ENCODE measurements at regions not wholly inside any gene's neighbourhood (a gene's known extent, or its start where the extent isn't known, plus 50 kb on each side); places are given as distances from the start of the nearest gene placed in this dataset.

DNA sequence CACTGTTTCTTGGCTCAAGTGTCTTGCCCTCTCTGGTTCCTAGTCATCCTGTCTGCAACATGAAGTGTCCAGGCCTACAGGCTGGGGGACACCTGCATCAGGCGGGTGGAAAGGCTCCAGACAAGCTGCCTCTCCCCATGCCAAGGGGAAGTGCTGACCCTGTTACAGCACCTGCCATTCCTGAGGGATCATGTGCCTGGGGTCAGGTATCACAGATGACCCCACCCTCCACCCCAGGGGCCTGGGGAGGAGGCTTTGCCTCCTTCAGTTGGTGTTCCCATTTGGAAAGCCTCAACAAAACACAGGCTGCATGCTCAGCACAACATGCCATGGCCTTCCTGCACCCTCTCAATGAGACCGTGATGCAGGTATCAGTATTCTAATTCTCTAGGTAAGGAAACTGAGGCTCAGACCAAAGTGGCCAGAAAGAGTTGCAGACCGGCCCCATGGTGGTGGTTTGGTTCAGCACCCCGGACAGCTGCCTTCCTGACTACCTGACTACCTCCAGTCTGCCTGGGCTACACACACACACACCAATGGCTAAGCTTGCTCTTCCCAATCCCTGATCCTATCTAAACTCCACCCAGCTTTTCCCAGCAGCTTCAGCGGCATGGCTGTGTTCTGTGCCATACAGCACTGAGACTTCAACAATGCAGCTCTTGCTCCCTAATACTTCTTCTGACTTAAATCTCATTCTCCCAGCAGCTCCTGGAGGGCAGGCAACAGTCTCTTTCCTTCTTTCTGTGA, 69.7 kb upstream of the LINGO1 start:
- no peaks in the 10 kb centered on the region for H3K4me1 ChIP-seq (ENCODE audit: insufficient read depth, low read length)
- no peak overlapping the region for H3K9ac ChIP-seq (ENCODE audit: low read depth, low read length)
- no peaks in the 10 kb centered on the region for H3K36me3 ChIP-seq (ENCODE audit: insufficient read depth, low read length)
- H3K9me3 ChIP-seq (ENCODE audit: control insufficient read depth, insufficient read depth, low read length) = no peaks in the 10 kb centered on the region

DNA sequence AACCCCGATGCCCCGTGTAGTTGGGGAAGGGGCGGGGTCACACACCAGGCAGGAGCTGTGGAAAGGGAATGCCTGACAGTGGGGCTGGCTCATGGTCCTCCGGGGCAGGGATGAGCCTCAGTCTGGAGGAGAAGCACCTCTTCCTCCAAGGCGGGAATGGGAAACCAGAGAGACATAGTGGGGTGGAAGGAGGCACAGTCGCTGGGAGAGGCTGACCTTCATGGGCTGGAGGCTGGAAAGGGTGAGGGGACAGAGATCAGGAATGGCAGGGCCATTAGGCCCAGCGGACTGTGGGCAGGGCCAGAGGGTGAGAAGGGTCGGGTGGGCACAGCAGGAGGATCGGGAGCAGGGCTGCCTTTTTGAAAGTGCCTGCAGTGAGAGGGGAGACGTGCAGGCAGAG, 65.8 kb upstream of the LINGO1 start:
- Histone ChIP-seq H3K9ac (ENCODE audit: low read depth, low read length) (no peak overlapping the region), H3K9me3 (ENCODE audit: control insufficient read depth, insufficient read depth, low read length) (no peaks in the 10 kb centered on the region)

DNA sequence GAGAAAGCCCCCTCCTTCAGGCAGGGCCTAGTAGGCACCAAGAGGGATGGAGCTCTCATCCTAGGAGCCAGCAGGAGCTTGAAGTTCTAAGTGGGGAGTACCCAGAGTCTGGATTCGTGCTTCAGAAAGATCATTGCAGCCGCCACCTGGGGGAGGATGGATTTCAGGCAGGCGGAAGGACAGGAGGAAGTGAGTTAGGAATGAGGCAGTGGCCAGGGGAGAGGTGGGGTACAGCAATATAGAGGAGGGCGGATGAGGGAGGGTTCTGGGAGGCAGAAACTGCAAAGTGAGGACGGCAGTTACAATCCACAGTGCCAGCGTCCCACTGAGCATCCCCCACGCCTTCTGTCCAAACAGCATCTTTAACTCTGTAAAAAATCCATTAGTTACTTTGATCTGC, 65.2 kb upstream of the LINGO1 start:
- Histone ChIP-seq H3K36me3 (ENCODE audit: insufficient read depth, low read length) (no peaks in the 10 kb centered on the region), H3K9me3 (ENCODE audit: control insufficient read depth, insufficient read depth, low read length) (no peaks in the 10 kb centered on the region), H3K9ac (ENCODE audit: low read depth, low read length) (no peak overlapping the region), H3K4me1 (ENCODE audit: insufficient read depth, low read length) (no peaks in the 10 kb centered on the region)

More for the DNA sequence above, 65.8 kb upstream of the LINGO1 start:
- Histone ChIP-seq H3K36me3 (ENCODE audit: insufficient read depth, low read length) (no peaks in the 10 kb centered on the region), H3K4me1 (ENCODE audit: insufficient read depth, low read length) (no peaks in the 10 kb centered on the region)

DNA sequence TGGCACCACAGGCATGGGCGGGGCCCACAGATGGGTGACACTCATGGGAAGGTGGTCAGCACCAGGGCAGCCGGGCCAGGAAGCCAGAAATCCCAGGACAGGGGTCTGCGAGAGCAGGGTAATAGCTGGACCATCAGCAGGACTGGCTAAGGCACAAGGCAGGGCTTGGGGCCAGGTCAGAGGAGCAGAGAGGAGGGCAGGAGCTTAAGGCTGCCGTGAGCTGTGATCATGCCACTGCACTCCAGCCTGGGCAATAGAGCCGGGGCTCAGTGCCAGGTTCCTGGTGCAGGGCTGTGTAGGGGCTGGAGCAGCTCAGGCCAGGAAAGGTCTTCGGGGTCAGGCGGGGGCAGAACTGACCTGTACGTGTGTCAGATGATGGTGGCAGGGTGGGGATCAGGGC, 64.2 kb upstream of the LINGO1 start:
- H3K9ac ChIP-seq (ENCODE audit: low read depth, low read length) = no peak overlapping the region
- no peaks in the 10 kb centered on the region for H3K4me1 ChIP-seq (ENCODE audit: insufficient read depth, low read length)

DNA sequence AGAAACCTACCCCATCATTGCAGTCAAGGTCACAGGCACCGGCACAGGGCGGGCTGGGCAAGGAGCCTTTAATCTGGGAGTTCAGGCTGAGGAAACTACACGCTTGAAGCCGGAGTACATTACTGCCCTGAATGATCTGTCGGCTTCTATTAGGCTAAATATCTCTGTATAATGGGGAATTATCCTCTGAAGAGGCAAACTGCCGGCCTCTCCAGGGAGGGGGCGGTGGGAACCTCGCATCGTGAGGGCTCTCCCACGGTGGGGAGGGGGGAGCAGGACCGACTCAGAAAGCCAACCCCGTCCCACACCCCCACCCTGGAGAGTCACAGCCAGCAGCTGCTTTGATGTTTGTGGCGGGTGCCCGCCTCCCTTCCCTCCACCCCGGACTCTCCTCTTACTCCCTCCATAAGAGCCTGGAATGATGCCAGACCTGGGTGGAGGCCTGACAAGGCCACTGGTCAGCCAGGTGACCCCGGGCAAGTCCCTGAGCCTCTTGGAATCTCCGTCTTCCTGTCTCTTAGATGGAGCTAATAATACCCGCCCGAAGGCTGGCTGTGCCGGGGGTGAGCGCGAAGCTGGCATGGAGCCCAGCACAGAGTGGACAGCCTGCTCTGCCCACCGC, 63.4 kb upstream of the LINGO1 start:
- Histone ChIP-seq H3K9me3 (ENCODE audit: control insufficient read depth, insufficient read depth, low read length) (no peaks in the 10 kb centered on the region), H3K36me3 (ENCODE audit: insufficient read depth, low read length) (no peaks in the 10 kb centered on the region), H3K4me1 (ENCODE audit: insufficient read depth, low read length) (no peaks in the 10 kb centered on the region), H3K9ac (ENCODE audit: low read depth, low read length) (no peak overlapping the region)

More for the DNA sequence above, 64.2 kb upstream of the LINGO1 start:
- Histone ChIP-seq H3K36me3 (ENCODE audit: insufficient read depth, low read length) (no peaks in the 10 kb centered on the region), H3K9me3 (ENCODE audit: control insufficient read depth, insufficient read depth, low read length) (no peaks in the 10 kb centered on the region)

DNA sequence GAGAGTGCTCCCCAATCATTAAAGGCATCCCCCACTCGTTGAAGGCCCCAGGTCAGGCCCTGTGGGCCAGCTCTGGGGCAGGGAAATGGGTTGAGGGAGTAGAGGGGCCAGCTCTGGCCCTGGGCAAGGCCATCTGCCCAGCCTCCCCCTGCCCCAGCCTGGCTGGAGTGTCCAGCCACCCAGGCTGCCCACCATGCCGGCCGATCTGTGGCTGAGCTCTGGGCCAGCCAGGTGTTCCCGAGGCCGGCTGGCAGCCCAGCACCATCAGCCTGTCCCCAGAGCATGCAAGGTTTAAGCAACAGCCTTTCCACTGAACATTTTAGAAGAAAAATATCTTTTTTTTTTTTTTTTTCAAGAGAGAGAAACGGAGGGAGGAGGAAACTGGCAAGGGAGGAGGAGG, 62.8 kb upstream of the LINGO1 start:
- H3K9ac ChIP-seq (ENCODE audit: low read depth, low read length) = no peak overlapping the region

DNA sequence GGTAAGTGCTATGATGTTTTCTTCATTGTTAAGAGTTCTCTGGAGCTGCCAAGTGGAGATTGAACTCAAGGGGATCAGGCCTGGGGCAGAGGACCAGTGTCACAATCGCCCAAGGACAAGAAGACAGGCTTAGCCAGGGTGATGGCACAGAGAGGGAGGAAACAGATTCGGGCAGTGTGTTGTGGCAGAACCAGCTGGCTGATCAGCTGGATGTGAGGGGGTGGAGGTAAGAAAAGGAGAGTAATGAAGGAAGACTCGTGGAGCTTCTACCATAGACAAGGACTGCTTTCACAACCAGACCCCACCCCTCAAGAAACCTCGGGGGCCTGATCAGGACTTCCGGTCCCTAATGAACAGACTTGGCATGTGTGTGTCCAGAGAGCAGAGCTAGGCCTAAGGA, 60.9 kb upstream of the LINGO1 start:
- H3K9ac ChIP-seq (ENCODE audit: low read depth, low read length) = no peak overlapping the region
- no peaks in the 10 kb centered on the region for H3K36me3 ChIP-seq (ENCODE audit: insufficient read depth, low read length)
- no peaks in the 10 kb centered on the region for H3K4me1 ChIP-seq (ENCODE audit: insufficient read depth, low read length)
- no peaks in the 10 kb centered on the region for H3K9me3 ChIP-seq (ENCODE audit: control insufficient read depth, insufficient read depth, low read length)

More for the DNA sequence above, 62.8 kb upstream of the LINGO1 start:
- no peaks in the 10 kb centered on the region for H3K9me3 ChIP-seq (ENCODE audit: control insufficient read depth, insufficient read depth, low read length)
- H3K4me1 ChIP-seq (ENCODE audit: insufficient read depth, low read length) = no peaks in the 10 kb centered on the region
- H3K36me3 ChIP-seq (ENCODE audit: insufficient read depth, low read length) = no peaks in the 10 kb centered on the region

DNA sequence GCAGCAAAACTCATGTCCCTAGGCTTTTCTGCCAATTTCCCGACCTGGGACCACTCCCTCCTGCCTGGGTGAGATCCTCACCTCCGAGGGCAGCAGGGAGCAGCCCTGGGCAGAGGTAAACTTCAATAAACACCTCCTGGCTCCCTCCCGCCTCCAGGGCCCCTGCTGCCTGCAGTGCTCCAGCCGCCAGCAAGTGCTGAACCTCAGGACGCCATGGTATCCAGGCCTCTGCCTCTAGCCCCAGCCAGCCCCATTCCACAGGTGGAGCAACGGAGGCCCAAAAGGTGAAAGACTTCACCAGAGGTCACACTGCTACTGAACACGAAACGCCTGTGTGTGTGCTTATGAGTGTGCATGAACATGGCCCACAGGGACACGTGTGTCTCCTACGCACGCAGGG, 59.9 kb upstream of the LINGO1 start:
- H3K9ac ChIP-seq (ENCODE audit: low read depth, low read length) = no peak overlapping the region
- no peaks in the 10 kb centered on the region for H3K9me3 ChIP-seq (ENCODE audit: control insufficient read depth, insufficient read depth, low read length)
- H3K4me1 ChIP-seq (ENCODE audit: insufficient read depth, low read length) = no peaks in the 10 kb centered on the region
- H3K36me3 ChIP-seq (ENCODE audit: insufficient read depth, low read length) = no peaks in the 10 kb centered on the region

DNA sequence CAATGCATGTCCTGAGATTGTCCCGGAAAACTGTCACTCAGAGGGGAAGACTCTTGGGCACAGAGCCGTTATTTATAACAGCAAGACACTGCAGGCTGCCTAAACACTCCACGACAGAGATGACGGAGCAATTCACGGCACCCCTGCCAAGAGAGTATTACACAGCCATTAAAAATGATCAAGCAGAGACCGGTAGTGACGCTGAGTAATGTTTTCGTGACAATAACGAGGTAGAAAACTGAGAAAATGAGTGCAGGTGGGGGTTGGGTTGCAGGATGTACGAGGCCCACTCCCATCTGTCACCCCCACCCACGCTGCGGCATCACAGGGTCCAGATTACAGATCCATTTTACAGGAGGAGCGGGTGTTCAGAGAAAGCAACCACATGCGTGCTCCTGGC, 58.9 kb upstream of the LINGO1 start:
- H3K36me3 ChIP-seq (ENCODE audit: insufficient read depth, low read length) = no peaks in the 10 kb centered on the region
- no peaks in the 10 kb centered on the region for H3K4me1 ChIP-seq (ENCODE audit: insufficient read depth, low read length)
- no peaks in the 10 kb centered on the region for H3K9me3 ChIP-seq (ENCODE audit: control insufficient read depth, insufficient read depth, low read length)
- H3K9ac ChIP-seq (ENCODE audit: low read depth, low read length) = no peak overlapping the region

DNA sequence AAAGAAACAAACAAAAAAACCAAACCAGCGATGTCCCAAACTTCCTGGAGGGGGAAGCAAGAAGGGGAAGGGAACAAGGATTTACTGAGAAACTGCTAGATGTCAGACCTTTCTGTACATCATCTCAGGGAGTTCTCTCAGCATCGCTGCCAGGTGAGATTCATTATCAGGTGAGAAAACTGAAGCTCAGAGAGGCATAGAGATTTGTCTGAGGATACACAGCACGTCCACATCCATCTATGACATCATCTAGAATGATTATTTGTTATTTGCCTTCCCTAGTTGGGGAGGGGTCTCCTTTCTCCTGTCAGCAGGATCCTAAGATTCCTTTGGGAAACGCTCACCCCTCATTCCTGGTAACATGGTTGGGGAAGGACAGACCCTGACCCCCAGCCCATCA, 57.1 kb upstream of the LINGO1 start:
- no peaks in the 10 kb centered on the region for H3K4me1 ChIP-seq (ENCODE audit: insufficient read depth, low read length)
- H3K36me3 ChIP-seq (ENCODE audit: insufficient read depth, low read length) = no peaks in the 10 kb centered on the region
- H3K9me3 ChIP-seq (ENCODE audit: control insufficient read depth, insufficient read depth, low read length) = no peaks in the 10 kb centered on the region
- no peak overlapping the region for H3K9ac ChIP-seq (ENCODE audit: low read depth, low read length)

DNA sequence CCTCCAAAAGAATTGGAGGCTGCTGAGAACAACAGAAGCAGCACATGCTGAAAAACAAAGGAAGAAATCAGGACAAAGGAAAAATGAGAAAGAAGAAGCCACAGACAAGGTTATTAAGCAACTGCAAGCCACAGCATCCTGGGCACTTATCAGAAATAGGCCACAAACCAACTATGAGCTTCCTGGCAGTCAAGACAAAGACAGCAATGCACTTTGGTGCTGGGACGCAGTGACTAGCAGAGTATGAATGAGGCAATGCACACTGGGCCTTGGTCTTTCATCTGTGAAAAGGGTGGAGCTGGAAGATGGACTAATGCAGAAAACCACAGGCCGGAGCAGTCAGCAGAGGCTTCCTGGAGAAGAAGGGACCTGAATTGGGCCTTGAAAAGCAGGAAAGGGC, 56.0 kb upstream of the LINGO1 start:
- H3K36me3 ChIP-seq (ENCODE audit: insufficient read depth, low read length) = no peaks in the 10 kb centered on the region
- no peak overlapping the region for H3K9ac ChIP-seq (ENCODE audit: low read depth, low read length)
- H3K4me1 ChIP-seq (ENCODE audit: insufficient read depth, low read length) = no peaks in the 10 kb centered on the region
- no peaks in the 10 kb centered on the region for H3K9me3 ChIP-seq (ENCODE audit: control insufficient read depth, insufficient read depth, low read length)

DNA sequence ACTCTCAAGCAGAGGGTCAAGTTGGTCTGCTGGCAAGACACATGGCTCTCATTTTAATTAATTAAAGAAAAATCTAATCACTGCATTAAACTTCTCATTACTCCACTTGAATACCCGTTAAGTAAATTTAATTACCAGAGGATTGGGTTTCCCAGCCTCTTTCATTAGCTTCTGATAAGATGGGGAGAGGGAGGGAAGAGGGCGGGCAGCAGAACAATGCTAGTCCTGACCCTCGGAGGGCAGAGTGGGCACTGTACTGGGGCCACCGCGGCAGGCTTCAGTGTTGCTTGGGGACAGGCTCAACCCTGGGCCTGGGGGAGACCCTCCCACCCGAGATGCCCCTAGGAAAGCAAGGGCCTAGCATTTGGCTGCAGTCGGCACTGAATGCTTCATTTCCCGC, 55.6 kb upstream of the LINGO1 start:
- H3K36me3 ChIP-seq (ENCODE audit: insufficient read depth, low read length) = no peaks in the 10 kb centered on the region
- no peaks in the 10 kb centered on the region for H3K4me1 ChIP-seq (ENCODE audit: insufficient read depth, low read length)
- H3K9me3 ChIP-seq (ENCODE audit: control insufficient read depth, insufficient read depth, low read length) = no peaks in the 10 kb centered on the region
- no peak overlapping the region for H3K9ac ChIP-seq (ENCODE audit: low read depth, low read length)

DNA sequence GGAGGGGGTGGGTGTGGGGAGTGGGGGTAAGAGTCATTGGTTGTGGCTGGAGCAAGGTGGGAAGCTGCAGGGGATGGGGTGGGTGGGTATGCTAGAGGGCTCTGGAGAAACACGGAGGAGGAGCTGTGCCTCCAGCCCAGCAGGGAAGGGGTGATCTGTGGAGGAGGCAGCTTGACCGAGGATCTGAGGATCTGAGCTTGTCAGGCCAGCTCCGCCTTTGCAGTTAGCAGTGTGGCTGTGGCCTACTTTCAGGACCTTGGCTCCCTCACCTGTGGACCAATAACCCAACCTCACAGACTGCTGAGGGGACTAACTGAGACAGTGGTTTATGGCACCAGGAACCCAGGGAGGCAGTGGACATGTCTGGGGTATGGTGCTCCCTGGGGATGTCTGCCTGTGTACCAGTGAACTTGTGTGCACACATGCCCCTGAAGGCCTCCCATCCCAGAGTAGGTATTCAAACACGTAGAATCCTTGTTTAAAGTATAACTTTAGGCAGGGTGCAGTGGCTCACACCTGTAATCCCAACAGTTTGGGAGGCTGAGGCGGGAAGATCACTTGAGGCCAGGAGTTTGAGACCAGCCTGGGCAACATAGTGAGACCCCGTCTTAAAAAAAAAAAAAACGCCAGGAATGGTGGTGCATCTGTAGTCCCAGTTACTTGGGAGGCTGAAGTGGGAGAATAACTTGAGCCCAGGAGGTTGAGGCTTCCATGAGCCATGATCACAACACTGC, 52.5 kb upstream of the LINGO1 start:
- Histone ChIP-seq H3K36me3 (ENCODE audit: insufficient read depth, low read length) (no peaks in the 10 kb centered on the region), H3K9ac (ENCODE audit: low read depth, low read length) (no peak overlapping the region), H3K4me1 (ENCODE audit: insufficient read depth, low read length) (no peaks in the 10 kb centered on the region), H3K9me3 (ENCODE audit: control insufficient read depth, insufficient read depth, low read length) (no peaks in the 10 kb centered on the region)

DNA sequence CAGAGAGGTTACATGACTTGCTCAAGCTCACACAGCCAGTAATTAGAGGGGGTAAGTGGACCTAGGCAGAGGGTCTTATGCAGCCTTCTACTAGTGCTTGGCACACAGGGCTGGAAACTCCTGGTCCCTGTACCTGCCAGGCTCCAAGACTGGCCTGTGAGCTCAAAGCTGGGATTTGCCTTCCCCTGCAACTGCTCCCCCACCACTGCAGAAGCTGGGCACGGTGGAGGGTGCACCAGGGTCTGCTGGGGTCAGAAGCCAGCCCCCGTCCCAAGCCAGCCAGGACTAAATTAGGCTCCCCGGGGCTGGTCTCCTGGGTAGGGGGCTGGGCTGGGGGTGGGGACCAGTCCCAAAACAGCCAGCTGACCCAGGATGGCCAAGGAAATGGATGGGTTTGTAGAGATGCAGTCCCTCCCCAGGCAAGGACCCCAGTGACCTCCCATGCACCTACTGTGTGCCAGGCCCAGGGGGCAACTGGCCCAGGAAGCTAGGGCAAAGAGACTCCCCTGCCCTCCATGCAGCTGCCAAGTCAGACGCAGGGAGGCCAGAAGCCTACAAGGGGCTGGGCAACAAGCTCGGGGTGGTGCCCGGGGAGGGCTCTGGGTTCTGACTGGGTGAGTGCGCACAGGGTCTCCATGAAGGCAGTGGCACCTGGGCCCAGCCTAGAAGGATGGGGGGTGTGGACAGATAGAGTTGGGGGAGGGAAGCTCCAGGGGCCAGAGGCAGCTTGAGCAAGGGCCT, 51.8 kb upstream of the LINGO1 start:
- no peaks in the 10 kb centered on the region for H3K36me3 ChIP-seq (ENCODE audit: insufficient read depth, low read length)
- H3K9me3 ChIP-seq (ENCODE audit: control insufficient read depth, insufficient read depth, low read length) = no peaks in the 10 kb centered on the region
- H3K4me1 ChIP-seq (ENCODE audit: insufficient read depth, low read length) = no peaks in the 10 kb centered on the region
- H3K9ac ChIP-seq (ENCODE audit: low read depth, low read length) = no peak overlapping the region
